H1 (cell line): ENCODE measurements at regions not wholly inside any gene's neighbourhood (a gene's known extent, or its start where the extent isn't known, plus 50 kb on each side); places are given as distances from the start of the nearest gene placed in this dataset.

Experiments used
- POLR2A ChIP-seq, 2 experiments: IDR thresholded peaks; 1 replicate in 1 of 2; 2 replicates in 1 of 2; pipeline ENCODE4 v1.6.1; 2011; ENCODE audit warnings: low read depth in 2 of 2, low read length in 2 of 2, mild to moderate bottlenecking in 2 of 2; ENCODE audit errors: control extremely low read depth in 1 of 2
- POLR2AphosphoS5 ChIP-seq: IDR thresholded peaks from 2 replicates; pipeline ENCODE4 v1.6.1; 2011; ENCODE audit warnings: low read depth, low read length
- RAD21 ChIP-seq, 2 experiments: IDR thresholded peaks in 1 of 2; conservative IDR thresholded peaks in 1 of 2; 2 replicates each; pipeline ENCODE4 v1.6.1; 2011; ENCODE audit warnings: low read depth in 2 of 2, low read length in 2 of 2, improper control_type of control experiment in 1 of 2, inconsistent platforms in 1 of 2, mild to moderate bottlenecking in 1 of 2, moderate library complexity in 1 of 2
- SP1 ChIP-seq: IDR thresholded peaks from 2 replicates; pipeline ENCODE4 v1.6.1; 2011; ENCODE audit warnings: low read depth, low read length

- no peak for TF ChIP-seq SP1
- no peak for TF ChIP-seq RAD21 (IDR thresholded peaks at IDR 0.05 in 1 of 2, conservative IDR thresholded peaks at IDR 0.05 in 1 of 2; ENCODE audit: low read depth in 2 of 2, low read length in 2 of 2)
- TF ChIP-seq POLR2A (IDR thresholded peaks at IDR 0.05; ENCODE audit: control extremely low read depth in 1 of 2, low read depth in 2 of 2, low read length in 2 of 2), result no peak
- no peak for TF ChIP-seq POLR2AphosphoS5
These were observed 612.7 kb downstream of the EPHA4 start for GRCh38 chr2:220959391-220959802.
